GM03348 (cell line): ENCODE measurements at regions not wholly inside any gene's neighbourhood (a gene's known extent, or its start where the extent isn't known, plus 50 kb on each side); places are given as distances from the start of the nearest gene placed in this dataset.

ENCODE experiments used
- DNase-seq: peaks from one replicate; pipeline ENCODE4 v3.0.0; 2012; ENCODE audit warnings: low spot score

DNA sequence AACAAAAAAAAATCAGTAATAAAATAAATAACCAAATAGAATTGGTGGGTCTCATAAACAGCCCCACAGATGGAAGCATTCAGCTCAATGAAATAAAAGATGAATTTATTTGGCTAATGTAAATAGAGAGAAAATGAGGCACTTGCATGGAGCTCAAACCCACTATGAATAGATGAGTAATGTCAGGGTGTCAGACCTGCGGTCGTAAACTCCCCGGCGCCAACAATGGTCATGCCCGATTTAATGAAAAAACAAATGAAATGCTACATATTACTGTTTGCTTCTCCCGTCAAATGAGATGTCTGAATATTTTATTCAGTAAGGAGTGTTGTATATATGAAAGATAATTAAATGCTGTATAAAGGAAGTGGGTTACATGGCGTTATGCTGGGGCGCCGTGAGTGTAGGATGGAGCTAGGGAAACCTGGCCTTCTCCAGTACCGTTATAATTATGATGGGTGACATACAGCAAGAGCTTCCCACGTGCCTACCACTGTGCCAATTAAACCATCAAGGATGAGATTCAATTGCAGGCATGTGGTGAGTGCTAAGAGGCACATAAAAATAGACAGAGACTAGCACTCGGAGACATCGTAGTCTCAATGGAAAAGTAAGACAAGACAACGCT lies 648.1 kb downstream of the BCL11B start:
- DNase-seq, result no peak

DNA sequence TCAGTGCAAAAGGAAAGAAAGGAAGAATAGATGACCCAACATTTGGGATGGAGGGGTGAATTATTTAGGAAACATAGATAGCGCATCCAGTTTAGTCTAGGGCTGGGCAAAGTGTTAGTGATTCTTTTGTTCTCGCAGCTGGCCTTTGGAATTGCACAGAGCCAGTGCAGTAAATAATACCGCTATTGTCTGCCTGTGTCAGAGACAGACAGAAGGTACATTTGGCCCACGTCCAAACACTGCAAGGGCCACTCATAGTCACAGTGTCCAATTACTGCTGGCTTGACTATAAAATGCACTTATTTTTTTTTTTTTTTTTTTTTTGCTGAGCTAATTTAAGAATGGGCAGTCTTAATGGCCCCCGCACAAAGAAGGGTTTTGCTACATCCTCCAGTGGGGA lies 638.6 kb downstream of the BCL11B start:
- DNase-seq, result no peak

DNA sequence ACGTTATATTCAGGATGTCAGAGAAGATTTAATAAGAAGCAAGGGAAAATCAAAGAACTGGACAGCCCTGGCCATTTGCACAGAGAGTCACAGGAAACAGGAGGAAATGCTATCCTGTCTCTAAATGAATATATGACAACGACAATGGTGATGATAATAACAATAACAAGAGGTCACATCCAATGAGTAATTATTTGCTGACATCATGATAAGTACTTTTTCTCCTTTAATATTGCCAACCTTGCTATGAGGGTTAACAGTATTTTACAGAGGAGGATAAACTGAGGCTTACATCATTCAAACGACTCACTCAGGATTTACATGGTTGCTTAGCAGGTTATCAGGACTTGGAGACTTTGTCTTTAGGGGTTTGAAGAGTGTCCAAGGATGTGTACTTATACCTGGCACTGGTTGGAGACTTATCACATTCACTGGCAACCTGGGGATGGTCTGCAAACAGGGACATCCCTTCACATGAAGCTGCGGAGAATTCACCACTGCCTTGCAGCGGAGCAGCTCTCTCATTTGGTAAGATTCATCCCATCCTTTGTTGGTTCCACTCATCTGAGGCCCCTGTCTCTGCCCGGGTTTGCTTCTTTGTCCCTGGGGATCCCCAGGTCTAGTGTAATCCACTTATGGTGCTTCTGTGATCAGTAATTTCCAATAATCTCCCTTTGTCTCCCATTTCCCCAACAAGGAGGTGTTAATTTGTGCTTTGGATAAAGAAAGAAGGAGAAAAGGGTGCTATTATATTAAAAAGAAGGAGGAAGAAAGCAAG lies 637.8 kb downstream of the BCL11B start:
- DNase-seq, result no peak

DNA sequence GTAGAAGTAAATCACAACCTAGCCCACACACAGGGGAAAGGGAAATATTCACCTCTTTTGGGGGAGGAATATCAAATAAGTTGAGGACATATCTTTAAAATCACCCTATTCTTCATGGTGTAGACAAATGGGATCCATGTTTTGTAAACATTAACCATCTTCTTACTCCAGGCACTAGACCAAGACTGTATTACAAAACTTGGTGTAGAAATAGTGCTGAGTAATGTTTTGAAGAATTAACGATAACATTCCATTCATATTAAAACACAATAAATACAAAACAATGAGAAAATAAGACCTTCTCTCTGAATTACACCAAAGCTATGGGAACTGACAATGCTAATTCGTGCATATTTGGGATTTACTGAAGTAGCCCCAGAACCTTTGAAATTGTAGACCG lies 633.6 kb downstream of the BCL11B start:
- DNase-seq, result no peak

DNA sequence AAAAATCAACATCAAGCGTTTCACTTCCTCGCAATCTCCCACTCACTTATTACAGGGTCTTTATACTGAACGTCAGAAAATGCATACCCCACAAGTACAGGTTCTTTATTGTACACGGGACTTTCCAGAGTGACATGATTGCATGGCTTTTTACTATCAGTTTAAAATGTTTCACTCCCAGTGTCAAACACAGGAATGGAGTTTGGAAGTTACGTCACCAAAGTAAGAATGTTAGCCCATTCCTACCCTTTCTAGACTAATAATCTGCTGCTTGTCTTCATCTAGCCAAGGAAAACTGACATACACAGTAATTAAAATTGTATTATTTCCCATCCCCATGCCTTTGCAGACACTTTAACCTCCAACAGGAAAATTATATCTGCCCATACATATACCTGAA lies 624.2 kb downstream of the BCL11B start:
- DNase-seq, result no peak

DNA sequence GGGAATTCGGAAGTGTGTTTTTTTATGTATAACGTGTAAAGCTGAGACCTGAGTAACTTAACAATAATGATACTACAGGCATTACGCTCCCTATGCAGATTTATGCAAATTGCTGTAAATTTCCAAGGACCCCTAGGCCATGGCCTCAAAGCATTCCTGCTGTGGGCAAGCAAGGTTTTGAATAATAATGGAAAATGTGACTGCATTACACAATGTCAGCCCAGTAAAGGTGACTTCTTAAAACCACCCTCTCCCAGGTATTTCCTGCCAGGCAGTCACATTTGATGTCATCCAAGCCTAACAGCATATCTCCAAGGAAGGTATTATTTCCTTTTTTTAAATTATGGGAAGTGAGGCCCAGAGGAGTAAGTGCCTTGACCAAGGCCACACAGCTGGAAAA lies 621.0 kb downstream of the BCL11B start:
- DNase-seq, result no peak

DNA sequence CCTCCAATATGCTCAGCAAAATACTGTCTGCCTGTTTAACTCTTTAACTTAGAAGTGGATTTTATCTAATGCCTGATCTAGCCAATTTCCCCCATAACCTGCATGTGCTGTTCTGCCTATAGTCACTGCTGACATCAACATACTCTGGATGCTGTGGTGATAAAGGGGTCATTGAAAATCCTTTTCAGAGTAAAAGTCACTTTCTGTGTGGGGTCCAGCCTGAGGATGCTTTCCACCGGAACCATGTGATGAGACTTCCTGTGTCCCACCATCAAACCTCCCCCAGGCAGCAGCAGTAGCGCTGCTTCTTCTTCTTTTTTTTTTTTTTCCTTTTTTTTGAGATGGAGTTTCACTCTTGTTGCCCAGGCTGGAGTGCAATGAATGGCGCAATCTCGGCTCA lies 607.0 kb downstream of the BCL11B start:
- DNase-seq, result no peak

DNA sequence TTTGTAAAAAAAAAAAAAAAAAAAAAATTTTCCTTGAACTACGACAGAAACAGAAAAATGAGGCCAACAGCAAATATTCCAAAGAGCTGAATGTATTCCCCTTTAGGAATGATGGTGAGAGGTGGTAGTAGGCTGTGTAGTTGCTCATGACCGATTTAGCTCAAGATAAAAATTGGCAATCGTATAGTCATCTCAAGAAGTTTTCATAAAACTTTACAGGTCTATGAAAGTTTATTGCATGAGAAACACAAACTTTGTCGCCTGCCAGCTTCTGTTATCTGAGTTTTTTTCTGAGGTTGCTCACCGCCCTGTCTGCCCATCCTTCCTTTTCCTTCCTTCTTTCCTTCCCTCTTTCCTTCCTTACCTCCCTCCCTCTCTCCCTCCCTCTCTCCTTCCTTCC lies 605.5 kb downstream of the BCL11B start:
- DNase-seq, result no peak

DNA sequence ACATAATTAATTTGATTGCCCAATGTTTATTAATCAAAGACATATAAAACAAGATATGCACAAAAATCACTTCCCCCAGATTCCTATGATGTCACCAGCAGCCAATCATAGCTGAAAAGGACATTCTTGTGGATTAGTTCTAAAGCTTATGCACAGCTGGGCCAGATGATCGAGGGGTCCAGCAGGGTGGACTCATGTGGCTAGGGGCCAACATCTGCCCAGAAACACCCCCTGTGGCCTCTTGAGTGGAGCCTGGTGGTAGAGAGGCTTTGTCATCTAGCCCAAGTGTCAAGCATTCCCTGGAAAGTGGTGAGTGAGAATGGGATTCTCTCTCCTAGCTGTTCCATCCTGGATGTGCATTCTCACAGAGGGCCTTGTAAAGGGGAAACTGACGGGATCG lies 590.0 kb downstream of the BCL11B start:
- DNase-seq, result no peak

DNA sequence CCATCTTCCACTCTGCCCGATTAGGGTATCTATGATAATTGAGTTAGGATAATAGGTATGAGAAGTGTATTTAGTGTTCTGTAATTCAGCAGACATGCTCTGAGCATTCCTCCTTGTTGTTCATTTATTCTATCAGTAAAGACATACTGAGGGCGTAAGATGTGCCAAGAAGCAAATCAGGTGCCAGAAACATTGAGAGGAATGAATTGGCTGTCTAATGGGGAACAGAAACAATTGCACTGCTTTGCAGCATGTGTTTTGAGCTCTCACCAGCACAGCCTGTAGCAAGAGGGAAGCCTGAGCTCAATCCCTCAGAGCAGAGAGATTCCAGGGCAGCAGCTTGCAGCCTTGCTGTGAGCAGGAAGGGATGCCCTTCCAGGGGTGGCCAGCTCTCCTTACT lies 589.3 kb downstream of the BCL11B start:
- no peak for DNase-seq

DNA sequence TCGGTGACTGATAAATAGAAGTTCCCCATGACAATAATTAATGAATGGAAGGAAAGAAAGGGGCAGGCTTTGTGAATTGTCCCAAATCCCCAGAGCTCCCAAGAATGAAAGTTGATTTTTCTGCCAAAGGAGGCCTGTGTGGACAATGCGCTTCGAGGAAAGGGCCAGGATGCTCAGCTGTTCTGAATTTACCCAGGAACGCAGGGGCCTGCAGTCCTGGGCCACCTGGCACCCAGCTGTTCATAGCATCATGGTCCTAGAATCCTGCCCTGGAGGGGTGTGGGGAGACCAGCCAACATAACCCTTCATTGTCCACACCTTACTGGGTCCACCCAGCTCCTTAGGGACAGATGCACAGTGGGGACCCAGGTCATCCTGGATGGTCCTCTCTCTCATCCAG lies 587.5 kb downstream of the BCL11B start:
- no peak for DNase-seq

DNA sequence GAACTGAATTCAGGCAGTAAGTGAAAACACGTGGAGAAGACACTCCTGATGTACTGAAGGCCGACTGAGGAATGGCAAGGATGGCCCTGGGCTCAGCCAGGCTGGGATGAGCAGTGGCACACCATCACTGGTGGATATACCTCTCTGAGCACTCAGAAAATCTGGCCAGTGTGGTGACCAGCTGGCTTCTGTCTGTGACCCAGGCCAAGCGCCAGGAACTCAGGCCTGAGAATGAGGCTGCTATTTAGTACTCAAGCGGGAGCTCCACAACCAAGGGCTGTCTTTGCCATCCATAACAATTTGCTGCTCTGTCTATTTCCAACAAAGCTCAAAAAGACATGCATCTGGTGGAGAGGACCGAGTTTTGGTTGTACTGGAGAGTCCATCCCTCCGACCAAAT lies 586.3 kb downstream of the BCL11B start:
- no peak for DNase-seq

DNA sequence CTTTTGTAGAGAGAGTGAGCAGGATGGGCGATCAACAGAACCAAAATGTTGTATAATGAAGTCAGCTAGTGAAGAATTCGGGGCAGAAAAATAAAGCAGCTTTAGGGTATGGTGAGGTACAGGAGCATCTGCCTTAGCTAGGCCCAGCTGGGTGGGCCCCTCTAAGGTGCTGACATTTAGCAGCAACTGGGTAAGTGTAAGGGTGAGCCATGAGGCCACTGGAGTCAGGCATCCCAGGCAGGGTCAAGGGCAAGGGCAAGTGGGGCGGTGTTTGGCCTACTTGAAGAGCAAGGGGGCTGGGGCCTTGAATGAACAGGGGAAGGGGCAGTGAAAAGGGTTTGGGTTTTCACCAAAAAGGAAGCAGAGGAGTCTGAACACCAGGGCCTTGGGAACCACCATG lies 583.6 kb downstream of the BCL11B start:
- no peak for DNase-seq

DNA sequence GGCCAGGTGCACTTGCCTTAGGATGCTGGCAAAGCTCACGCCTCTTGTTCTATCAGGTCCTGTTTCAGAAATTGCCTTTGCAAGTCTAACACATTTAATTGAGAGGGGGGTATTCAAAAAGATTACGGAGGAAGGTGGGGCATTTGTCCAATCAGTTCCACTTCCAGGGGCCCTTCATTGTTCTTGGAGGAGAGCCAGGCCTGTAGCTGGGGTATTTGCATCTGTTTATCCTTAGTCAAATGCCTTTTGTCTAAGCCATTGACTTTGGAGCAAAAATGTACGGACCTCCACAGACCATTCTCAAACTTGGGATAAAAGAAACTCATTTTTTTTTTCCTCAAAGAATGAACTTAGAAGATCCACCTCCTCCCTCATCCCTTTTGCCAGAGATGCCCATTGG lies 582.0 kb downstream of the BCL11B start:
- DNase-seq, result no peak

DNA sequence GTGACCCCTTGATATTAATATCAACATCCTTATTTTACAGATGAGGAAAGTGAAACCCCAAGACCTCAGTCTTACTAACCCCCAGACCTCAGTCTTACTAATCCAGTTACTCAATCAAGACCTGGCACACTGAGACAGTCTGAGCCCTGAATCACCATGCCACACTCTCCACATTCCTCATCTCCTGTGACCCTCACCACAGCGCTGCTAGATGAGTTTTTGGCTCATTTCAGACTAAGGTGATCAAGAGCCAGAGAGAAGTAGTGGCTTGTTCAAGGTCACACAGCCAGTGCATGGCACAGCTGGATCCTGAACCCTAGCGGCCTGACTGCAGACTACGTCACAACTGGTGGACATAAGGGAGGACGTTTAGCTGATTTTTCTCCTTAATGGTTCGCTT lies 579.2 kb downstream of the BCL11B start:
- DNase-seq, result no peak

DNA sequence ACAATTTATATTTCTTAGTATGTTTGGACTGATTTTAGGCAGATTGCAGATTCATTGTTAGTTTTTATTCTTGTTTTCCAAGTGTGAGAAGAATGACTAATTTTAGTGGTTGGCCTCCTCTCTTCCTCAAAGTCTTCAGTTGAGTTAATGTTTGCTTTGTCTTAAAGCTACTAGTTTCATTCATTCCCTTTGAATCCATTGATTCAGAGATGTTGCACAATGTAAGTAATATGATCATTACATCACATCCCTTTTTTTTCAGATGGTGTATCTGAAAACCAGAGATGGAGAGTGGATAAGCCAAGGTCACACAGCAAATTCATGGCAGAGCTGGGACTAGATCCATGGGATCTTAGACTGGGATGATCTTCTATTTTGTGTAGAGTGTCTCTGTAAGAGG lies 577.5 kb downstream of the BCL11B start:
- no peak for DNase-seq

DNA sequence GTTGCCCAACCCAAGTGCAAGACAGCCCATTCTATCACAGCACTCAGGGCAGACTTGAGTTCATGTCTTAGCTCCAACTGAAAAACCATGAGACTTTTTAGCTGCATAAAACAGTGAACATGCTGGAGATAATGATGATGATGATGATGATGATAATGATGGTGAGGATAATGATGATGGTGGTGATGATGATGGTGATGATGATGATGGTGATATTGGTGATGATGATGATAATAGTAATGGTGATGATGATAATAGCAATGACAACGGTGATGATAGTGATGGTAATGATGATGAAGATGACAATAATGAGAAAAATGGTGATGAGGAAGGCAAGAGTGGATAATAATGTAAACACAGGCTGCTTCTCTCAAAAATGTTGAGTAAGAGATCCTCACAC lies 576.2 kb downstream of the BCL11B start:
- no peak for DNase-seq

DNA sequence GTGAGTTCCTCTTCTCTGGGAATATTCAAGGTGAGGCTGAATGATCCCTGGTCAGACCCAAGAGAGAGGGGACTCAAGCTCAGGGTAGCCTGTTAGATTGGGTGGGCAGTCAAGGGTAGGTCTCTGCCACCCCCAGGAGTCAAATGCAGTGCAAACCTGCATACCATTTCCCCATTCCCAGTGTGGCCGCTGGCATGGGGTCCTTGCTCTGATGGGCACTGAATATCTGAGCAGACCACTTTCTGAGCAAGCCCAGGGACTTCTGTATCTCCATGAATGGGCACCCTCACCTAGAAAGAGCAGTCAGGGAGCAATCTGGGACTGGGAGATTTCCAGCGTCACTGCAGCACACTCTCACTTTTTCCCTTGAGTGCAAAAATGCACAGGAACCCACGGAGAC lies 573.7 kb downstream of the BCL11B start:
- no peak for DNase-seq

DNA sequence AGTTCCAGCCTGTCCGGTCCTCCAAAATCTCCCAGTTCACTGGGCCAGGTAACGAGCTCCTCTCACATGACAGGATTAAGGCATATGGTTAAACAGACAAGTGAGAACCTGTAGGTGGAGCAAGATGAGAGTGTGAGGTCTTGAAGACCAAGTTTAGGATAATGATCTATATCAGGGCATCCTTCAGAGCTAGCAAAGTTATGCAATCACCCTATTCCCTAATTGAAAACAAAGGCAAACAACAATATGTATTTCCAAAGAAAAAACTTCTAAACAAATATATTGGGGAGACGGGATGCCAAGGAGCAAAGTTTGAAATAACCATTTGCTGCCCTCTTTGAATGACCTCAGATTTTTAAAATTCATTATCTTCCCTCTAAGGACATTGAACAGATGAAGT lies 571.2 kb downstream of the BCL11B start:
- no peak for DNase-seq

DNA sequence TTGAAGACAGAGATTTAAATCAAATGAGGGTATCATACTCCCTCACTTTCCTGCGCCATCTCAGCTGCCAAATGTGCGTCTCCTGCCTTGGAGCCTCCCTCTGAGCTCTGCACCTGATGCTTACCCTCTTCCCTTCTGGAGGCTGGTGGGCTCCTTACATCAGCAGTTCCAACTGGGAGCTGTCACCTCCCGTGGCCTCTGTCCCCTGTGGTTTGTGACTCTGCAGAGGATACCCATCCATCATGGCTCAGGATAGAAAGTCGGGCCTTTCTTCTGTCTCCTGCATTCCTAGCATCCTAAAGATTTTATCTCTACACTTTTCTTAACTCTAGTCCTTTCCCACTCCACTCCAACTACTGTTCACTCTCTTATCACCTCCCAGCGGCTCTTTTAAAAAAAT lies 570.6 kb downstream of the BCL11B start:
- DNase-seq, result no peak

DNA sequence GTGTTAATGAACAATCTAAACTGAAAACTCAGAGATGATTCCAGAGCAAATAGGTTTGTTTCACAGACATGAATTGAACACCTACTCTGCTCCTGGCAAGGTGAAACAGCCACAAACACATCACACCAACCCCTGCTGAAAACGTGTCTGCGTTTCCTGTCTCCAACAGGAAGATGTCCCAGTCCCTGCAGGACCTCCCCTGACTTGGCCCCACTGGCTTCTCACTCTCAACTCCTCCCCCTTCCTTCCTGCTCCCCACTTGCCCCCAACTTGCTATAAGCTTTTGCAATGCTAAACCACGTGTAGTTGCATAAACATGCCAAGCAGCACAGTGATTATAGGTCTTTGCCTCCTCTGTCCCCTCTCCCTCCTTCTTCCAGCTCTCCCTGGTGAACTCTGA lies 567.6 kb downstream of the BCL11B start:
- DNase-seq, result no peak

DNA sequence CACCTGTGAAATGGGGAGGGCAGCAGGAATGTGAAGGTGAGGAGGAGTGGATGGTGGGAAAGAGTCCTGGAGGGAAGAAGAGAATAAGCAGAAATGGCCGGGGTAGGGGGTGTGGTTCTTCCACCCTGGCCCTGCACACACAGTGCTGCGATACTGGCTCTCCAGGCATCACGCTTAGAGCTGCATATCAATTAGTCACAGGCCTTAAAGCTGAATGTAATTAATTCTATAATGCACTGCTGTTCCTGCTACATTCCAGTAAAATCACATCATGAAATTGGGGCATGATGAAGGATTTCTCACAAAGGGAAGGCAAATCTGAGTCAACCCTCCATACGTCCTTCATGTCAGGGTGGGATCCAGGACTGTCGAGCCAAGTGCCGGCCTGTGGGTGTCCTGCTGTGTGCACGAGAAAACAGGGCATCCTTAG lies 566.1 kb downstream of the BCL11B start:
- no peak for DNase-seq

DNA sequence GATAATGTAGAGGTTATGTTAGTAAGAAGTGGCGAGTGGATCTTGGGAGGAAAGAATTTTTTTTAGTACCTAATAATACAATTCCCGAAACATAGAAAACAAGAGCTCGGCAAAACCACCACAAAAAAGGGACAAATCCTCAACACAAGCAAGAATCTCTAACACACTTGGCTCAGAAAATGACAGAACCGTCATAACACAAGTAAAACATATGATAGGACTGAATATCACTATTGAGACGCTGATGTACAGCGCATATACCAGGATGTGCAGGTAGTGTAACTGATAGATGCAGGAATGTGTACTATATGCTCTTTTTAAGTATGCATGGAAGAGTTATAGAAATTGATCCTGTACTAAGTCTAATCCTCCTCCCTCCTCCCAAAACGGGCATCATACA lies 564.5 kb downstream of the BCL11B start:
- no peak for DNase-seq

DNA sequence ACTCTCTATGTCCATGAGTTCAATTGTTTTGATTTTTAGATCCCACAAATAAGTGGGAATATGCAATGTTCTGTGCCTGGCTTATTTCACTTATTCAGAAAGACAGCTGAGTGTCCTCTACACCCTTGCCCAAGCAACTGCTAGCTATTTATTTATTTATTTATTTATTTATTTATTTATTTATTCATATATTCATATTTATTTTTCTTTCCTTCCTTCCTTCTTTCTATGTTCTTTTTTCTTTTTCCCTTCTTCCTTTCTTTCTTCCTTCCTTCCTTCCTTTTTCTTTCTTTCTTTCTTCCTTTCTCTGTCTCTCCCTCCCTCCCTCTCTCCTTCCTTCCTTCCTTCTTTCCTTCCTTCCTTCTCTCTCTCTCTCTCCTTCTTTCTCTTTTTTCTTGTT lies 563.4 kb downstream of the BCL11B start:
- no peak for DNase-seq
